ENCODE measurements at regions not wholly inside any gene's neighbourhood (a gene's known extent, or its start where the extent isn't known, plus 50 kb on each side); places are given as distances from the start of the nearest gene placed in this dataset.

DNA sequence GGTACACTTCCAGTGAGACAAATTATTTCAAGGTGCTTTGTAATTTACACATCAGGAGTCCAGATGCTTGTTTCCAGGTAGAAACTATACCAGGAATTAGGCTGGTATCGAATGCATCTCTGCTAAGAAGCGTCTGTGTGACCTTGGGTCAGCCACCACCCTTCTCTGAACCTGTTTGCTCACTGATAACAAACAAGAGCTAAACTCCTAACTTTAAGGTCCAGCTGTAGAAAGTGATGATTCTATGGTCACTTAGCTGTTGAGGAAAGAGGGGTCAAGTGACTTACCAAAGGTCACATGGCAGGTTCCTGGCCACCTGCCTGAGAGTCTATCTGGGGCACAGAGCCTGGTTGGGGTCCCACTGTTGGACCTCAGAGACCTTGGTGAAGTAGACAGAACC, 95.4 kb downstream of the HIF1AN start:
- Histone ChIP-seq H3K36me3 (ENCODE audit: control insufficient read depth in 2 of 2, extremely low read depth in 1 of 2, insufficient read depth in 2 of 2, low read length in 2 of 2) (no peaks in the 10 kb centered on the region), H2AFZ (ENCODE audit: low read depth, low read length) (no peak overlapping the region), H3K9me3 (replicated peaks; ENCODE audit: control insufficient read depth, insufficient read depth, low read length) (no peaks in the 10 kb centered on the region), H3K79me2 (ENCODE audit: control insufficient read depth, insufficient read depth, low read length) (no peaks in the 10 kb centered on the region), H3K9ac (replicated peaks; ENCODE audit: extremely low read depth, insufficient read depth, low read length) (no peak overlapping the region), H3K4me3 (replicated peaks in 1 of 3; ENCODE audit: insufficient read depth in 1 of 3, low read depth in 1 of 3, low read length in 3 of 3) (no peak overlapping the region), H3K9me1 (replicated peaks; ENCODE audit: control insufficient read depth, extremely low read depth, insufficient read depth, low read length) (no peaks in the 10 kb centered on the region), H3K27ac (ENCODE audit: insufficient read depth, low read depth, low read length) (no peak overlapping the region), H4K20me1 (replicated peaks; ENCODE audit: control insufficient read depth, extremely low read depth, insufficient read depth, low read length) (no peaks in the 10 kb centered on the region), H3K4me2 (ENCODE audit: insufficient read depth, low read length) (no peak overlapping the region), H3K4me1 (ENCODE audit: control insufficient read depth, extremely low read depth, insufficient read depth, low read length) (no peaks in the 10 kb centered on the region), H3K27me3 (ENCODE audit: control insufficient read depth in 2 of 2, insufficient read depth in 2 of 2, low read length in 2 of 2) (peaks cover 3 to 9% of the 10 kb centered on the region in 2 experiments)
- dilution Hi-C loops (cut with MboI; ENCODE audit: extremely low pct_ligation_motif_present, low sequenced_read_pairs) (no loop called here), intact Hi-C loops (cut with micrococcal nuclease) (no loop called here)
- ChIA-PET POLR2A (no interaction called here), CTCF (no interaction called here)
- no peak for DNase-seq (ENCODE audit: low read depth, low spot score)
- no peak for FAIRE-seq
- BruUV-seq (replicated peaks), result no TSS peak
- no peak for TF ChIP-seq MYC (IDR thresholded peaks at IDR 0.05; ENCODE audit: low read depth, low read length)
- TF ChIP-seq GATA2 (IDR thresholded peaks at IDR 0.05; ENCODE audit: insufficient read depth, insufficient read length, low read depth, low read length), result no peak
- TF ChIP-seq POLR2A (IDR thresholded peaks at IDR 0.05; ENCODE audit: low read depth, low read length), result no peak
- TF ChIP-seq JUN (IDR thresholded peaks at IDR 0.05; ENCODE audit: borderline replicate concordance, insufficient read depth, insufficient read length, low read depth), result no peak
- no peak for TF ChIP-seq POLR2AphosphoS5 (IDR thresholded peaks at IDR 0.05; ENCODE audit: insufficient read depth, low read depth, low read length)

DNA sequence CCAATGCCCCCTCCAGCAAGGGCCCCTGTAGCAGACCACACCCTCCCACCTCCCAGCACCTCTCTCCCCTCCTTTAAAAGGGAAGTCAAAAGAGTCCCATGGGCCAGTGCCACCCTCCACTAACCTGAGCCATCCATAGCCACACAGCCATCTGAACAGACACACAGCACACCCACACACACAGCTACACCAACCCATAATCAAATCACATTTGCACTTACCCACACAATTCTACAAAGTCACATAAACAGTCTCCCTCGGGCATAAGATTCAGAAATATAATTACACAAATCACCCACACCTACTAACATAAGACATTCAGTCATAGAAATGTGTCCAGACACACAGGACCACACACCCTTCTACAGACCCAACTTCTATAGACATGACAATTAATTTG, 96.3 kb downstream of the HIF1AN start:
- TF ChIP-seq FOS (IDR thresholded peaks at IDR 0.05; ENCODE audit: borderline replicate concordance, insufficient read depth, low read length), result no peak
- no peak for TF ChIP-seq MAX (IDR thresholded peaks at IDR 0.05; ENCODE audit: insufficient read depth, insufficient read length)
- TF ChIP-seq GATA2 (IDR thresholded peaks at IDR 0.05; ENCODE audit: insufficient read depth, insufficient read length, low read depth, low read length), result no peak
- TF ChIP-seq CTCF (IDR thresholded peaks at IDR 0.05; ENCODE audit: extremely low read depth in 1 of 2, insufficient read depth in 1 of 2, low read depth in 1 of 2, low read length in 2 of 2), result no peak
- TF ChIP-seq POLR2A (IDR thresholded peaks at IDR 0.05; ENCODE audit: low read depth, low read length), result no peak
- TF ChIP-seq EZH2 (IDR thresholded peaks at IDR 0.05; ENCODE audit: borderline replicate concordance, low read depth, low read length, severe bottlenecking), result no peak
- TF ChIP-seq MYC (IDR thresholded peaks at IDR 0.05; ENCODE audit: low read depth, low read length), result no peak
- no peak for TF ChIP-seq JUN (IDR thresholded peaks at IDR 0.05; ENCODE audit: borderline replicate concordance, insufficient read depth, insufficient read length, low read depth)
- TF ChIP-seq POLR2AphosphoS5 (IDR thresholded peaks at IDR 0.05; ENCODE audit: insufficient read depth, low read depth, low read length), result no peak
- intact Hi-C loops (cut with micrococcal nuclease), result no loop called here
- no TSS peak for BruUV-seq (replicated peaks)
- DNase-seq (ENCODE audit: low read depth, low spot score), result no peak
- Histone ChIP-seq H3K9me3 (replicated peaks; ENCODE audit: control insufficient read depth, insufficient read depth, low read length) (no peaks in the 10 kb centered on the region), H3K4me1 (ENCODE audit: control insufficient read depth, extremely low read depth, insufficient read depth, low read length) (no peaks in the 10 kb centered on the region), H2AFZ (ENCODE audit: low read depth, low read length) (no peak overlapping the region), H3K27me3 (ENCODE audit: control insufficient read depth in 2 of 2, insufficient read depth in 2 of 2, low read length in 2 of 2) (peaks cover 2 to 9% of the 10 kb centered on the region in 2 experiments), H3K9me1 (replicated peaks; ENCODE audit: control insufficient read depth, extremely low read depth, insufficient read depth, low read length) (no peaks in the 10 kb centered on the region), H3K27ac (ENCODE audit: insufficient read depth, low read depth, low read length) (no peak overlapping the region), H3K36me3 (ENCODE audit: control insufficient read depth in 2 of 2, extremely low read depth in 1 of 2, insufficient read depth in 2 of 2, low read length in 2 of 2) (no peaks in the 10 kb centered on the region), H3K4me2 (ENCODE audit: insufficient read depth, low read length) (no peak overlapping the region), H3K9ac (replicated peaks; ENCODE audit: extremely low read depth, insufficient read depth, low read length) (no peak overlapping the region), H3K4me3 (replicated peaks in 1 of 3; ENCODE audit: insufficient read depth in 1 of 3, low read depth in 1 of 3, low read length in 3 of 3) (no peak overlapping the region), H4K20me1 (replicated peaks; ENCODE audit: control insufficient read depth, extremely low read depth, insufficient read depth, low read length) (no peaks in the 10 kb centered on the region), H3K79me2 (ENCODE audit: control insufficient read depth, insufficient read depth, low read length) (no peaks in the 10 kb centered on the region)
- dilution Hi-C loops (cut with MboI; ENCODE audit: extremely low pct_ligation_motif_present, low sequenced_read_pairs), result no loop called here
- FAIRE-seq, result no peak
- POLR2A ChIA-PET, result no interaction called here
- CTCF ChIA-PET, result no interaction called here

Measured in endothelial cell of umbilical vein (primary cell).